Globus pallidus (tissue), 1 donor: ENCODE measurements at regions not wholly inside any gene's neighbourhood (a gene's known extent, or its start where the extent isn't known, plus 50 kb on each side); places are given as distances from the start of the nearest gene placed in this dataset.

Experiments
- DNase-seq: peaks from one replicate; pipeline ENCODE4 v3.0.0-alpha.2; 2015; ENCODE audit warnings: low spot score

- DNase-seq = no peak
Observed at GRCh38 chr6:44012078-44012493, 115.2 kb downstream of the MRPL14 start.

- no peak for DNase-seq
Observed at GRCh38 chr6:44011350-44011920, 115.8 kb downstream of the MRPL14 start.

- DNase-seq = no peak
Observed at GRCh38 chr6:44010411-44011349, 116.6 kb downstream of the MRPL14 start.

- no peak for DNase-seq
Observed at GRCh38 chr6:44009425-44010321, 117.6 kb downstream of the MRPL14 start.

GRCh38 chr6:44008821-44009370, 118.4 kb downstream of the MRPL14 start:
- DNase-seq = no peak

GRCh38 chr6:44007818-44008621, 119.2 kb downstream of the MRPL14 start:
- DNase-seq = no peak

GRCh38 chr6:44006872-44007303, 120.4 kb downstream of the MRPL14 start:
- DNase-seq = no peak

GRCh38 chr6:44006123-44006871, 121.0 kb downstream of the MRPL14 start:
- DNase-seq = no peak

GRCh38 chr6:44005507-44005903, 121.7 kb downstream of the MRPL14 start:
- DNase-seq = no peak

- no peak for DNase-seq
Observed at GRCh38 chr6:44004625-44005506, 122.4 kb downstream of the MRPL14 start.

GRCh38 chr6:44004136-44004535, 123.1 kb downstream of the MRPL14 start:
- no peak for DNase-seq

- no peak for DNase-seq
Observed at GRCh38 chr6:44003345-44004061, 123.7 kb downstream of the MRPL14 start.

- no peak for DNase-seq
Observed at GRCh38 chr6:44002593-44003344, 124.5 kb downstream of the MRPL14 start.

GRCh38 chr6:44002067-44002592, 125.1 kb downstream of the MRPL14 start:
- no peak for DNase-seq

GRCh38 chr6:44001318-44002066, 125.8 kb downstream of the MRPL14 start:
- no peak for DNase-seq

GRCh38 chr6:44000164-44000842, 126.9 kb downstream of the MRPL14 start:
- no peak for DNase-seq
